ENCODE measurements at regions not wholly inside any gene's neighbourhood (a gene's known extent, or its start where the extent isn't known, plus 50 kb on each side); places are given as distances from the start of the nearest gene placed in this dataset.

DNA sequence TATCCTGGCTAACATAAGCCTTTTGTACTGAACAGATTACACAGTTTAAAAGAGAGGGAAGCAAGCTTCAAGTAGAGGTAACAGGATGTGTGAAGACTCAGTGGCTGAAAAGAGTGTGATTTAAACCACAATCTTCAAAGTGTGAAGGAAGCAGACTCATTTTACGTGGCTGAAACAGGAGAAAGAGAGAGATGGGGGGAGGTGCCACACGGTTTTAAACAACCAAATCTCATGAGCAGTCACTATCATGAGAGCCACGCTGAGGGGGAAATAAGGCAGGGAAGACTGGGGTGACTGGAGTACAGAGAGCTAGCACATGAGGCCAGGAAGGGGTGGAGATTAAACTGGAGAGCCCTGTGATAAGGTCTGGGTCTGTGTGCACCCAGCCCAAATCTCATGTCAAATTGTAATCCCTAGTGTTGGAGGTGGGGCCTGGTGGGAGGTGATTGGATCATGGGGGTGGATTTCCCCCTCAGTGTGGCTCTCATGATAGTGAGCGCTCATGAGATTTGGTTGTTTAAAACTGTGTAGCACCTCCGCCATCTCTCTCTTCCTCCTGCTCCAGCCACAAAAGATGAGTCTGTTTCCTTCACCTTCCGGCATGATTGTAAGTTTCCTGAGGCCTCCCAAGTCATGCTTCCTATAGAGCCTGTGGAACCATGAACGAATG, 318.6 kb upstream of the CD180 start:
- TF ChIP-seq, protein P1, sequence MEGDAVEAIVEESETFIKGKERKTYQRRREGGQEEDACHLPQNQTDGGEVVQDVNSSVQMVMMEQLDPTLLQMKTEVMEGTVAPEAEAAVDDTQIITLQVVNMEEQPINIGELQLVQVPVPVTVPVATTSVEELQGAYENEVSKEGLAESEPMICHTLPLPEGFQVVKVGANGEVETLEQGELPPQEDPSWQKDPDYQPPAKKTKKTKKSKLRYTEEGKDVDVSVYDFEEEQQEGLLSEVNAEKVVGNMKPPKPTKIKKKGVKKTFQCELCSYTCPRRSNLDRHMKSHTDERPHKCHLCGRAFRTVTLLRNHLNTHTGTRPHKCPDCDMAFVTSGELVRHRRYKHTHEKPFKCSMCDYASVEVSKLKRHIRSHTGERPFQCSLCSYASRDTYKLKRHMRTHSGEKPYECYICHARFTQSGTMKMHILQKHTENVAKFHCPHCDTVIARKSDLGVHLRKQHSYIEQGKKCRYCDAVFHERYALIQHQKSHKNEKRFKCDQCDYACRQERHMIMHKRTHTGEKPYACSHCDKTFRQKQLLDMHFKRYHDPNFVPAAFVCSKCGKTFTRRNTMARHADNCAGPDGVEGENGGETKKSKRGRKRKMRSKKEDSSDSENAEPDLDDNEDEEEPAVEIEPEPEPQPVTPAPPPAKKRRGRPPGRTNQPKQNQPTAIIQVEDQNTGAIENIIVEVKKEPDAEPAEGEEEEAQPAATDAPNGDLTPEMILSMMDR (IDR thresholded peaks at IDR 0.05): no peak
- ChIA-PET CTCF (no interaction called here), POLR2A (interaction anchor here (1.4 kb wide), 1 partner anchor 14 kb away, joined by 5 read pairs; no protein-coding TSS in a partner anchor)
- H3K9me3 Mint-ChIP-seq: no peaks in the 10 kb centered on the region
- no peak for ATAC-seq (ENCODE audit: low read depth)
- no peak overlapping the region for H3K27ac Mint-ChIP-seq
- no peaks in the 10 kb centered on the region for H3K36me3 Mint-ChIP-seq (ENCODE audit: low read depth)
- H3K4me3 Mint-ChIP-seq: no peak overlapping the region
- peaks cover 2% of the 10 kb centered on the region for H3K27me3 Mint-ChIP-seq
- intact Hi-C loops (cut with micrococcal nuclease): no loop called here
- no peak for DNase-seq
- H3K4me1 Mint-ChIP-seq: no peaks in the 10 kb centered on the region

DNA sequence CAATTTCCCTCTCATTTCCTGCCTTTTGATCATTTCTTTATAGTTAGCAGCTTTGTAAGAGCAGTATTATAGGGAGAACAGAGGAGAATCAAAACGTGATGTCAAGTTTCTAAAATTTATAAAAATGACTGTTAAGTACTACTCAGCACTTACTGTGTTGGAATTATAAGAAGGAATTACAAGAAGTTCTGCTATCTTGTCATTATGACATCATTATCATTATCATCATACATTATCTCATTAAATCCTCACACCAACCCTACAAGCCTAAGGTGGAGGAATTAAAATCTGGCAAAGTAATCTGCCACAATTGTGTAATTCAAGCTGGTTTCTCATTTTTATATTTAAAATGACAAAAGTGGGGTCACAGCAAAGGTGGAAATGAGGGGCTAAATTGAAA, 316.2 kb upstream of the CD180 start:
- H3K4me1 Mint-ChIP-seq: no peaks in the 10 kb centered on the region
- intact Hi-C loops (cut with micrococcal nuclease): no loop called here
- DNase-seq (no peak), ATAC-seq (ENCODE audit: low read depth) (no peak)
- no peak overlapping the region for H3K27ac Mint-ChIP-seq
- ChIA-PET CTCF (no interaction called here), POLR2A (no interaction called here)
- H3K36me3 Mint-ChIP-seq (ENCODE audit: low read depth): no peaks in the 10 kb centered on the region
- TF ChIP-seq, protein P1 (IDR thresholded peaks at IDR 0.05): no peak
- H3K9me3 Mint-ChIP-seq: no peaks in the 10 kb centered on the region
- no peak overlapping the region for H3K4me3 Mint-ChIP-seq
- peaks cover 2% of the 10 kb centered on the region for H3K27me3 Mint-ChIP-seq

DNA sequence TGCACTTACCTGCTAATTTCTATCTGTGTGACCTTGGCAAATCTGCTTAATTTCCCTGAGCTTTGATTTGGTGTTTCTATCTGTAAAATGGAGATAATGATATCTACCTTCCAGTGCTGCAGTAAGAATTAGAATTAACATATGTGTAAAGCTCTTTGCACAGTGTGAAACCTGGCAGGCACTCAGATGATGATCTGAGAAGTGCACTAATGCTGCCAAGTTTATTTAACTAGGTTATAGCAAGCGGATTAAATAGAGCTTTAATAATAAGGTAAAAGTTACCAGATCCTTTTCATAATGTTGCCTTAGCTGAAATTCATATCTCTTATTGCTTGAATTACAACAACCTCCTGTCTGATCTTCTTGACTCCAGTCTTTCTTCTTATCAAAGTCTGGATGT, 315.3 kb upstream of the CD180 start:
- DNase-seq (no peak), ATAC-seq (ENCODE audit: low read depth) (no peak)
- intact Hi-C loops (cut with micrococcal nuclease): no loop called here
- no peak overlapping the region for H3K4me3 Mint-ChIP-seq
- H3K36me3 Mint-ChIP-seq (ENCODE audit: low read depth): no peaks in the 10 kb centered on the region
- peaks cover 1% of the 10 kb centered on the region for H3K27me3 Mint-ChIP-seq
- POLR2A ChIA-PET: no interaction called here
- H3K4me1 Mint-ChIP-seq: no peaks in the 10 kb centered on the region
- CTCF ChIA-PET: no interaction called here
- TF ChIP-seq, protein P1 (IDR thresholded peaks at IDR 0.05): no peak
- H3K9me3 Mint-ChIP-seq: no peaks in the 10 kb centered on the region
- H3K27ac Mint-ChIP-seq: no peak overlapping the region

DNA sequence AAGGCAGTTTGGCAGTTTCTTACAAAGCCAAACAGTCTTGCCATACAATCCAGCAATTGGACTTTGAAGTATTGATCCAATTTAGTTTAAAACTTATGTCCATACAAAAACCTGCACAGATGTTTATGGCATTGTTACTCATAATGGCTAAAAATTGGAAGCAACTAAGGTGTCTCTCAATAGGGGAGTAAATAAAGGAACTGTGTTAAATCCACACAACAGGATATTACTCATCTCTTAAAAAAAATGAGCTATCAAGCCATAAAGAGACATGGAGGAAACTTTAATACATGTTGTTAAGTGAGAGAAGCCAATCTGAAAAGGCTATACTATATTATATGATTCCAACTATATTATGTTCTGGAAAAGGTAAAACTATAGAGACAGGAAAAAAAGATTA, 313.6 kb upstream of the CD180 start:
- TF ChIP-seq, protein P1 (IDR thresholded peaks at IDR 0.05): no peak
- intact Hi-C loops (cut with micrococcal nuclease): no loop called here
- H3K4me1 Mint-ChIP-seq: no peaks in the 10 kb centered on the region
- peaks cover 3% of the 10 kb centered on the region for H3K27me3 Mint-ChIP-seq
- ATAC-seq (ENCODE audit: low read depth) (no peak), DNase-seq (no peak)
- no peaks in the 10 kb centered on the region for H3K36me3 Mint-ChIP-seq (ENCODE audit: low read depth)
- CTCF ChIA-PET: no interaction called here
- H3K27ac Mint-ChIP-seq: no peak overlapping the region
- POLR2A ChIA-PET: no interaction called here
- no peak overlapping the region for H3K4me3 Mint-ChIP-seq
- H3K9me3 Mint-ChIP-seq: no peaks in the 10 kb centered on the region

DNA sequence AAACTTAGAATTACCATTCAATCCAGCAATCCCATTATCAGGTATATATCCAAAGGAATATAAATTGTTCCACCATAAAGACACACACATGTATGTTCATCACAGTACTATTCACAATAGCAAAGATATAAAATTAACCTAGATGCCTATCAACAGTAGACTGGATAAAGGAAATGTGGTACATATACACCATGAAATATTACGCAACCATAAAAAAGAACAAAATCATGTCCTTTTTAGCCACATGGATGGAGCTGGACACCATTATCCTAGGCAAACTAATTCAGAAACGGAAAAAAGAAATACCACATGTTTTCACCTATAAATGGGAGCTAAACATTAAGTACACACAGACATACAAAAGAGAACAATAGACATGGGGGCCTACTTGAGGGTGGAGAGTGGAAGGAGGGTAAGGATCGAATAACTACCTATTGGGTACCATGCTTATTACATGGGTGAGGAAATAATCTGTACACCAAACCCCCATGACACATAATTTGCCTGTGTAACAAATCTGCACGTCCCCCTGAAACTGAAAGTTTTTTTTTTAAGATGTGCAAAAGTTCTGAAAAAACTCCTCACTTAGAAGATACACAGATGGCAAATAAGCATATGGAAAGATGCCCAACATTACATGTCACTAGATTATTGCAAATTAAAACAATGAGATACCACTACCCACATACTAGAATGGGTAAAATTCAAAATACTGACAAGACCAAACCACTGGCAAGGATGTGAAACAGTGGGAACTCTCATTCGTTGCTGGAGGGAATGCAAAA, 313.0 kb upstream of the CD180 start:
- H3K27ac Mint-ChIP-seq: no peak overlapping the region
- H3K27me3 Mint-ChIP-seq: peaks cover 3% of the 10 kb centered on the region
- TF ChIP-seq, protein P1 (IDR thresholded peaks at IDR 0.05): no peak
- no peaks in the 10 kb centered on the region for H3K4me1 Mint-ChIP-seq
- POLR2A ChIA-PET: no interaction called here
- H3K36me3 Mint-ChIP-seq (ENCODE audit: low read depth): no peaks in the 10 kb centered on the region
- intact Hi-C loops (cut with micrococcal nuclease): no loop called here
- ATAC-seq (ENCODE audit: low read depth) (no peak), DNase-seq (no peak)
- no peaks in the 10 kb centered on the region for H3K9me3 Mint-ChIP-seq
- CTCF ChIA-PET: no interaction called here
- no peak overlapping the region for H3K4me3 Mint-ChIP-seq

Data from activated B cell treated with CpG ODN at 0.5 μM for 24 hours (primary cell).